ENCODE measurements at regions not wholly inside any gene's neighbourhood (a gene's known extent, or its start where the extent isn't known, plus 50 kb on each side); places are given as distances from the start of the nearest gene placed in this dataset.

GRCh38 chr15:47412802-47413201 is 304.5 kb upstream of the SEMA6D start:
- no peaks in the 10 kb centered on the region for H3K27me3 Mint-ChIP-seq
- Histone ChIP-seq H3K36me3 (ENCODE audit: insufficient read depth, low read length) (no peaks in the 10 kb centered on the region), H3K4me3 (ENCODE audit: low read length in 2 of 2) (no peak overlapping the region), H3K9me3 (ENCODE audit: control insufficient read depth in 1 of 2, low read length in 2 of 2) (no peaks in the 10 kb centered on the region), H3K27ac (ENCODE audit: low read depth, low read length) (no peak overlapping the region), H3K4me1 (ENCODE audit: insufficient read depth, low read length) (no peaks in the 10 kb centered on the region), H3K27me3 (ENCODE audit: insufficient read depth, low read length) (no peaks in the 10 kb centered on the region)
- no peaks in the 10 kb centered on the region for H3K36me3 Mint-ChIP-seq
- POLR2A ChIA-PET (ENCODE audit: partially characterized antibody) = no interaction called here
- no peak for DNase-seq
- H3K4me3 Mint-ChIP-seq = no peak overlapping the region
- H3K4me1 Mint-ChIP-seq = no peaks in the 10 kb centered on the region
- peaks cover 0 to 8% (median 0%) of the 10 kb centered on the region in 8 donors for H3K9me3 Mint-ChIP-seq
- intact Hi-C loops (cut with micrococcal nuclease) = no loop called here
- H3K27ac Mint-ChIP-seq = no peak overlapping the region
- CTCF ChIA-PET (ENCODE audit: partially characterized antibody) = no interaction called here

- Mint-ChIP-seq H3K36me3 (no peaks in the 10 kb centered on the region), H3K27me3 (no peaks in the 10 kb centered on the region), H3K9me3 (peaks cover 0 to 8% (median 0%) of the 10 kb centered on the region in 8 donors), H3K4me3 (no peak overlapping the region), H3K4me1 (no peaks in the 10 kb centered on the region), H3K27ac (no peak overlapping the region)
- Histone ChIP-seq H3K36me3 (ENCODE audit: insufficient read depth, low read length) (no peaks in the 10 kb centered on the region), H3K27ac (ENCODE audit: low read depth, low read length) (no peak overlapping the region), H3K4me3 (ENCODE audit: low read length in 2 of 2) (no peak overlapping the region), H3K9me3 (ENCODE audit: control insufficient read depth in 1 of 2, low read length in 2 of 2) (no peaks in the 10 kb centered on the region), H3K4me1 (ENCODE audit: insufficient read depth, low read length) (no peaks in the 10 kb centered on the region), H3K27me3 (ENCODE audit: insufficient read depth, low read length) (no peaks in the 10 kb centered on the region)
- CTCF ChIA-PET (ENCODE audit: partially characterized antibody) = no interaction called here
- POLR2A ChIA-PET (ENCODE audit: partially characterized antibody) = no interaction called here
- intact Hi-C loops (cut with micrococcal nuclease) = no loop called here
- no peak for DNase-seq
Observed at GRCh38 chr15:47414207-47414606, 303.1 kb upstream of the SEMA6D start.

- H3K4me1 Mint-ChIP-seq = no peaks in the 10 kb centered on the region
- Histone ChIP-seq H3K36me3 (ENCODE audit: insufficient read depth, low read length) (no peaks in the 10 kb centered on the region), H3K4me3 (ENCODE audit: low read length in 2 of 2) (no peak overlapping the region), H3K4me1 (ENCODE audit: insufficient read depth, low read length) (no peaks in the 10 kb centered on the region), H3K27ac (ENCODE audit: low read depth, low read length) (no peak overlapping the region), H3K27me3 (ENCODE audit: insufficient read depth, low read length) (no peaks in the 10 kb centered on the region), H3K9me3 (ENCODE audit: control insufficient read depth in 1 of 2, low read length in 2 of 2) (no peaks in the 10 kb centered on the region)
- ChIA-PET CTCF (ENCODE audit: partially characterized antibody) (no interaction called here), POLR2A (ENCODE audit: partially characterized antibody) (no interaction called here)
- intact Hi-C loops (cut with micrococcal nuclease) = no loop called here
- H3K27ac Mint-ChIP-seq = no peak overlapping the region
- H3K9me3 Mint-ChIP-seq = peaks cover 0 to 8% (median 0%) of the 10 kb centered on the region in 8 donors
- no peaks in the 10 kb centered on the region for H3K36me3 Mint-ChIP-seq
- H3K4me3 Mint-ChIP-seq = no peak overlapping the region
- H3K27me3 Mint-ChIP-seq = no peaks in the 10 kb centered on the region
- DNase-seq = no peak
Observed at GRCh38 chr15:47415539-47415971, 301.8 kb upstream of the SEMA6D start.

GRCh38 chr15:47422881-47423665 is 294.2 kb upstream of the SEMA6D start:
- Histone ChIP-seq H3K9me3 (ENCODE audit: control insufficient read depth in 1 of 2, low read length in 2 of 2) (no peaks in the 10 kb centered on the region), H3K27me3 (ENCODE audit: insufficient read depth, low read length) (no peaks in the 10 kb centered on the region), H3K4me1 (ENCODE audit: insufficient read depth, low read length) (no peaks in the 10 kb centered on the region), H3K36me3 (ENCODE audit: insufficient read depth, low read length) (no peaks in the 10 kb centered on the region), H3K4me3 (ENCODE audit: low read length in 2 of 2) (no peak overlapping the region), H3K27ac (ENCODE audit: low read depth, low read length) (no peak overlapping the region)
- no peaks in the 10 kb centered on the region for H3K4me1 Mint-ChIP-seq
- DNase-seq = no peak
- no peak overlapping the region for H3K27ac Mint-ChIP-seq
- H3K9me3 Mint-ChIP-seq = no peaks in the 10 kb centered on the region
- no peaks in the 10 kb centered on the region for H3K36me3 Mint-ChIP-seq
- H3K27me3 Mint-ChIP-seq = no peaks in the 10 kb centered on the region
- ChIA-PET POLR2A (ENCODE audit: partially characterized antibody) (no interaction called here), CTCF (ENCODE audit: partially characterized antibody) (no interaction called here)
- no peak overlapping the region for H3K4me3 Mint-ChIP-seq
- intact Hi-C loops (cut with micrococcal nuclease) = no loop called here

GRCh38 chr15:47427463-47427862 is 289.8 kb upstream of the SEMA6D start:
- H3K9me3 ChIP-seq (ENCODE audit: control insufficient read depth in 1 of 2, low read length in 2 of 2) = no peaks in the 10 kb centered on the region
- DNase-seq = no peak
- intact Hi-C loops (cut with micrococcal nuclease) = no loop called here
- H3K4me1 Mint-ChIP-seq = no peaks in the 10 kb centered on the region
- no peak overlapping the region for H3K4me3 Mint-ChIP-seq
- no peaks in the 10 kb centered on the region for H3K4me1 ChIP-seq (ENCODE audit: insufficient read depth, low read length)
- no peak overlapping the region for H3K27ac ChIP-seq (ENCODE audit: low read depth, low read length)
- ChIA-PET POLR2A (ENCODE audit: partially characterized antibody) (no interaction called here), CTCF (ENCODE audit: partially characterized antibody) (no interaction called here)
- H3K27ac Mint-ChIP-seq = no peak overlapping the region
- H3K9me3 Mint-ChIP-seq = peaks cover 0 to 6% (median 0%) of the 10 kb centered on the region in 8 donors
- H3K4me3 ChIP-seq (ENCODE audit: low read length in 2 of 2) = no peak overlapping the region
- H3K27me3 ChIP-seq (ENCODE audit: insufficient read depth, low read length) = no peaks in the 10 kb centered on the region
- no peaks in the 10 kb centered on the region for H3K36me3 ChIP-seq (ENCODE audit: insufficient read depth, low read length)
- H3K36me3 Mint-ChIP-seq = no peaks in the 10 kb centered on the region
- no peaks in the 10 kb centered on the region for H3K27me3 Mint-ChIP-seq

- intact Hi-C loops (cut with micrococcal nuclease) = no loop called here
- no peaks in the 10 kb centered on the region for H3K4me1 Mint-ChIP-seq
- H3K9me3 Mint-ChIP-seq = peaks cover 0 to 6% (median under 1%) of the 10 kb centered on the region in 8 donors
- Histone ChIP-seq H3K36me3 (ENCODE audit: insufficient read depth, low read length) (no peaks in the 10 kb centered on the region), H3K27me3 (ENCODE audit: insufficient read depth, low read length) (no peaks in the 10 kb centered on the region), H3K4me1 (ENCODE audit: insufficient read depth, low read length) (no peaks in the 10 kb centered on the region), H3K9me3 (ENCODE audit: control insufficient read depth in 1 of 2, low read length in 2 of 2) (no peaks in the 10 kb centered on the region), H3K27ac (ENCODE audit: low read depth, low read length) (no peak overlapping the region), H3K4me3 (ENCODE audit: low read length in 2 of 2) (no peak overlapping the region)
- H3K4me3 Mint-ChIP-seq = no peak overlapping the region
- POLR2A ChIA-PET (ENCODE audit: partially characterized antibody) = no interaction called here
- H3K36me3 Mint-ChIP-seq = no peaks in the 10 kb centered on the region
- no peak overlapping the region for H3K27ac Mint-ChIP-seq
- CTCF ChIA-PET (ENCODE audit: partially characterized antibody) = no interaction called here
- DNase-seq = no peak
- no peaks in the 10 kb centered on the region for H3K27me3 Mint-ChIP-seq
Observed at GRCh38 chr15:47429376-47429775, 287.9 kb upstream of the SEMA6D start.

GRCh38 chr15:47431501-47431900 is 285.8 kb upstream of the SEMA6D start:
- no peak overlapping the region for H3K27ac Mint-ChIP-seq
- Histone ChIP-seq H3K36me3 (ENCODE audit: insufficient read depth, low read length) (no peaks in the 10 kb centered on the region), H3K4me3 (ENCODE audit: low read length in 2 of 2) (no peak overlapping the region), H3K27me3 (ENCODE audit: insufficient read depth, low read length) (no peaks in the 10 kb centered on the region), H3K4me1 (ENCODE audit: insufficient read depth, low read length) (no peaks in the 10 kb centered on the region), H3K9me3 (ENCODE audit: control insufficient read depth in 1 of 2, low read length in 2 of 2) (no peaks in the 10 kb centered on the region), H3K27ac (ENCODE audit: low read depth, low read length) (no peak overlapping the region)
- DNase-seq = no peak
- H3K27me3 Mint-ChIP-seq = no peaks in the 10 kb centered on the region
- POLR2A ChIA-PET (ENCODE audit: partially characterized antibody) = no interaction called here
- CTCF ChIA-PET (ENCODE audit: partially characterized antibody) = no interaction called here
- H3K9me3 Mint-ChIP-seq = peaks cover 0 to 6% (median under 1%) of the 10 kb centered on the region in 8 donors
- H3K36me3 Mint-ChIP-seq = no peaks in the 10 kb centered on the region
- intact Hi-C loops (cut with micrococcal nuclease) = no loop called here
- H3K4me1 Mint-ChIP-seq = no peaks in the 10 kb centered on the region
- no peak overlapping the region for H3K4me3 Mint-ChIP-seq

GRCh38 chr15:47432826-47433225 is 284.5 kb upstream of the SEMA6D start:
- DNase-seq = no peak
- H3K9me3 Mint-ChIP-seq = peaks cover 0 to 6% (median under 1%) of the 10 kb centered on the region in 8 donors
- H3K27ac Mint-ChIP-seq = no peak overlapping the region
- H3K27ac ChIP-seq (ENCODE audit: low read depth, low read length) = no peak overlapping the region
- intact Hi-C loops (cut with micrococcal nuclease) = no loop called here
- no peaks in the 10 kb centered on the region for H3K36me3 ChIP-seq (ENCODE audit: insufficient read depth, low read length)
- CTCF ChIA-PET (ENCODE audit: partially characterized antibody) = no interaction called here
- no peaks in the 10 kb centered on the region for H3K4me1 Mint-ChIP-seq
- H3K4me1 ChIP-seq (ENCODE audit: insufficient read depth, low read length) = no peaks in the 10 kb centered on the region
- H3K36me3 Mint-ChIP-seq = no peaks in the 10 kb centered on the region
- no peaks in the 10 kb centered on the region for H3K27me3 ChIP-seq (ENCODE audit: insufficient read depth, low read length)
- no peak overlapping the region for H3K4me3 ChIP-seq (ENCODE audit: low read length in 2 of 2)
- H3K9me3 ChIP-seq (ENCODE audit: control insufficient read depth in 1 of 2, low read length in 2 of 2) = no peaks in the 10 kb centered on the region
- H3K27me3 Mint-ChIP-seq = no peaks in the 10 kb centered on the region
- POLR2A ChIA-PET (ENCODE audit: partially characterized antibody) = no interaction called here
- H3K4me3 Mint-ChIP-seq = no peak overlapping the region
